ENCODE measurements at regions not wholly inside any gene's neighbourhood (a gene's known extent, or its start where the extent isn't known, plus 50 kb on each side); places are given as distances from the start of the nearest gene placed in this dataset.

GRCh38 chr3:170657312-170657711 is 71.4 kb upstream of the SLC7A14 start:
- no peak for TF ChIP-seq CTCF (IDR thresholded peaks at IDR 0.05; ENCODE audit: insufficient read depth, low read depth, low read length)
- TF ChIP-seq EZH2 (IDR thresholded peaks at IDR 0.05; ENCODE audit: insufficient read depth, low read length): no peak
